OCI-LY7 (cell line): ENCODE measurements at regions not wholly inside any gene's neighbourhood (a gene's known extent, or its start where the extent isn't known, plus 50 kb on each side); places are given as distances from the start of the nearest gene placed in this dataset.
A peak's percentile ranks its signal among the peaks of the same experiment; 100 is the strongest.

Source experiments
- BruUV-seq: library from RNA; stranded (reverse); fragments of 400-500 nt; replicated peaks from 2 replicates; lab custom pipeline; 2021; lab: Mats Ljungman, UMichigan
- CTCF ChIA-PET: fragments of 300-600 bp; sonication (Branson Sonifier 250); formaldehyde crosslinking; loops from one replicate; lab custom pipeline; 2022; ENCODE audit warnings: antibody characterized with exemption; ENCODE audit not compliant: unreplicated experiment; lab: Charles Lee
- POLR2A ChIA-PET: fragments of 300-600 bp; sonication (Branson Sonifier 250); formaldehyde crosslinking; loops from one replicate; lab custom pipeline; 2022; ENCODE audit warnings: antibody characterized with exemption; lab: Charles Lee
- DNase-seq: peaks from one replicate; pipeline ENCODE4 v3.0.0-alpha.2; 2015; ENCODE audit warnings: low spot score
- H2AFZ ChIP-seq: fragments of 200-600 bp; sonication (generic), shearing (Covaris generic); 2 replicates; pipeline ENCODE4 v1.6.1; 2014; ENCODE audit warnings: mild to moderate bottlenecking, antibody characterized with exemption, low read length, moderate library complexity
- H3K27ac ChIP-seq: fragments of 200-600 bp; sonication (generic); 2 replicates; pipeline ENCODE4 v1.5.1; 2014; ENCODE audit warnings: mixed run types, low read depth, mild to moderate bottlenecking, moderate library complexity, low read length, inconsistent platforms; ENCODE audit not compliant: poor library complexity, severe bottlenecking
- H3K36me3 ChIP-seq: fragments of 200-600 bp; sonication (generic); 2 replicates; pipeline ENCODE4 v1.6.1; 2014; ENCODE audit warnings: mild to moderate bottlenecking, antibody characterized with exemption, low read length, moderate library complexity, mixed read lengths; ENCODE audit not compliant: insufficient read depth
- H3K4me1 ChIP-seq: fragments of 200-600 bp; sonication (generic); 2 replicates; pipeline ENCODE4 v1.5.1; 2014; ENCODE audit warnings: mild to moderate bottlenecking, low read length; ENCODE audit not compliant: insufficient read depth, poor library complexity, severe bottlenecking
- H3K4me2 ChIP-seq: fragments of 200-600 bp; sonication (generic); 2 replicates; pipeline ENCODE4 v1.6.1; 2014; ENCODE audit warnings: mild to moderate bottlenecking, low read length
- H3K4me3 ChIP-seq: fragments of 200-600 bp; sonication (generic); 2 replicates; pipeline ENCODE4 v1.5.1; 2014; ENCODE audit warnings: mild to moderate bottlenecking, low read depth, low read length; ENCODE audit not compliant: poor library complexity, severe bottlenecking
- H3K79me2 ChIP-seq: fragments of 200-600 bp; sonication (generic); 2 replicates; pipeline ENCODE4 v1.6.1; 2016; ENCODE audit warnings: low read depth, mild to moderate bottlenecking, low read length, moderate library complexity, mixed read lengths; ENCODE audit not compliant: insufficient read depth
- H3K9me2 ChIP-seq: fragments of 200-600 bp; sonication (generic); 2 replicates; pipeline ENCODE4 v1.6.1; 2016; ENCODE audit warnings: mild to moderate bottlenecking, low read length, mixed read lengths; ENCODE audit not compliant: insufficient read depth
- H3K9me3 ChIP-seq: fragments of 200-600 bp; sonication (generic); 2 replicates; pipeline ENCODE4 v1.6.1; 2014; ENCODE audit warnings: mild to moderate bottlenecking, mixed run types, low read length, mixed read lengths
- H4K20me1 ChIP-seq: fragments of 200-600 bp; sonication (generic); 2 replicates; pipeline ENCODE4 v1.6.1; 2014; ENCODE audit warnings: mild to moderate bottlenecking, antibody characterized with exemption, low read length, moderate library complexity, mixed read lengths; ENCODE audit not compliant: insufficient read depth
- CTCF ChIP-seq: fragments of 200-600 bp; sonication (generic); conservative IDR thresholded peaks from 2 replicates; pipeline ENCODE4 v1.5.1; 2014; ENCODE audit warnings: mild to moderate bottlenecking, antibody characterized with exemption, low read length, moderate library complexity, mixed read lengths
- EZH2phosphoT487 ChIP-seq: fragments of 200-600 bp; sonication (generic); IDR thresholded peaks from 2 replicates; pipeline ENCODE4 v1.6.1; 2018; ENCODE audit warnings: low read depth, borderline replicate concordance, mild to moderate bottlenecking, mixed run types, antibody characterized with exemption, low read length, moderate library complexity, mixed read lengths
- intact Hi-C: fragments of 100-400 bp; cut with micrococcal nuclease; formaldehyde crosslinking; loops from one replicate; pipeline ENCODE4 v1.10.0; 2022; ENCODE audit not compliant: unreplicated experiment

- Histone ChIP-seq H3K4me1 (no peaks in the 10 kb centered on the region), H3K4me3 (no peak overlapping the region), H4K20me1 (no peaks in the 10 kb centered on the region), H2AFZ (no peak overlapping the region), H3K36me3 (no peaks in the 10 kb centered on the region), H3K27ac (no peak overlapping the region), H3K9me3 (no peaks in the 10 kb centered on the region), H3K79me2 (no peaks in the 10 kb centered on the region), H3K4me2 (no peak overlapping the region), H3K9me2 (no peaks in the 10 kb centered on the region)
- TF ChIP-seq CTCF: no peak
- TF ChIP-seq EZH2phosphoT487: no peak
- ChIA-PET POLR2A (no interaction called here), CTCF (no interaction called here)
- intact Hi-C loops: loop anchor here (5.0 kb wide), 1 partner anchor 46 kb away; no protein-coding TSS in a partner anchor
- no TSS peak for BruUV-seq
- DNase-seq: peak; percentile 12
These were observed 78.2 kb upstream of the CST7 start for GRCh38 chr20:24870881-24871280.

GRCh38 chr20:24871480-24872213 lies 77.4 kb upstream of the CST7 start:
- ChIA-PET POLR2A (no interaction called here), CTCF (no interaction called here)
- Histone ChIP-seq H3K36me3 (no peaks in the 10 kb centered on the region), H3K9me3 (no peaks in the 10 kb centered on the region), H2AFZ (no peak overlapping the region), H3K27ac (no peak overlapping the region), H3K4me2 (no peak overlapping the region), H3K4me1 (no peaks in the 10 kb centered on the region), H3K4me3 (no peak overlapping the region), H4K20me1 (no peaks in the 10 kb centered on the region), H3K9me2 (no peaks in the 10 kb centered on the region), H3K79me2 (no peaks in the 10 kb centered on the region)
- DNase-seq: no peak
- intact Hi-C loops: loop anchor here (1.0 to 5.0 kb wide), 2 partner anchors 28 to 46 kb away; no protein-coding TSS in a partner anchor
- no TSS peak for BruUV-seq
- no peak for TF ChIP-seq CTCF
- no peak for TF ChIP-seq EZH2phosphoT487
